H4 (cell line): ENCODE measurements at regions not wholly inside any gene's neighbourhood (a gene's known extent, or its start where the extent isn't known, plus 50 kb on each side); places are given as distances from the start of the nearest gene placed in this dataset.
"Not testable (repeated sequence)": the region's sequence is repeated elsewhere in the genome, so short reads cannot be mapped to it uniquely, and the experiment has no call there.

Source experiments
- DNase-seq: peaks from one replicate; pipeline ENCODE4 v3.0.0-alpha.2; 2015; ENCODE audit warnings: low spot score

DNA sequence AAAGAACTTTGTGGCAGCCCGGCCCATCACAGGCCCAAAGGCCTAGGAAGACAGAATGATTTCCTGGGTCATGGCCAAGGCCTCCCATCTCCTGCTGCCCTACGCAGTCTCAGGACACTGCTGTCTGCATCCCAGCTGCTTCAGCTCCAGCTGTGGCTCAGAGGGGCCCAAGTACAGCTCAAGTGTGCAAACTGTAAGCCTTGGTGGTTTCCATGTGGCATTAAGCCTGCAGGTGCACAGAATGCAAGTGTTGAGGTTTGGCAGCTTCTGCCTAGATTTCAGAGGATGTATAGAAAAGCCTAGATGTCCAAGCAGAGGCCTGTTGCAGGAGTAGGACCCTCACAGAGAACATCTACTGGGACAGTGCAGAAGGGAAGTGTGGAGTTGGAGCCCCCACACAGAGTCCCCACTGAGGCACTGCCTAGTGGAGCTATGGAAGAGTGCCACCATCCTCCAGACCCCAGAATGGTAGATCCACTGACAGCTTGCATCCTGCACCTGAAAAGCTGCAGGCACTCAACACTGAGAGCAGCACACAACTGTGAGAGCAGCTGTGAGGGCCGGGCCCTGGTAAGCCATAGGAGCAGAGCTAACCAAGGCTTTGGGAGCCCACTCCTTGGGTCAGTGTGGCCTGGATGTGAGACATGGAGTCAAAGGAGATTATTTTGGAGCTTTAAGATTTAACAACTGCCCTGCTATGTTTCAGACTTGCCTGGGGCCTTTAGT lies 208.2 kb upstream of the CMC1 start:
- DNase-seq = no peak

DNA sequence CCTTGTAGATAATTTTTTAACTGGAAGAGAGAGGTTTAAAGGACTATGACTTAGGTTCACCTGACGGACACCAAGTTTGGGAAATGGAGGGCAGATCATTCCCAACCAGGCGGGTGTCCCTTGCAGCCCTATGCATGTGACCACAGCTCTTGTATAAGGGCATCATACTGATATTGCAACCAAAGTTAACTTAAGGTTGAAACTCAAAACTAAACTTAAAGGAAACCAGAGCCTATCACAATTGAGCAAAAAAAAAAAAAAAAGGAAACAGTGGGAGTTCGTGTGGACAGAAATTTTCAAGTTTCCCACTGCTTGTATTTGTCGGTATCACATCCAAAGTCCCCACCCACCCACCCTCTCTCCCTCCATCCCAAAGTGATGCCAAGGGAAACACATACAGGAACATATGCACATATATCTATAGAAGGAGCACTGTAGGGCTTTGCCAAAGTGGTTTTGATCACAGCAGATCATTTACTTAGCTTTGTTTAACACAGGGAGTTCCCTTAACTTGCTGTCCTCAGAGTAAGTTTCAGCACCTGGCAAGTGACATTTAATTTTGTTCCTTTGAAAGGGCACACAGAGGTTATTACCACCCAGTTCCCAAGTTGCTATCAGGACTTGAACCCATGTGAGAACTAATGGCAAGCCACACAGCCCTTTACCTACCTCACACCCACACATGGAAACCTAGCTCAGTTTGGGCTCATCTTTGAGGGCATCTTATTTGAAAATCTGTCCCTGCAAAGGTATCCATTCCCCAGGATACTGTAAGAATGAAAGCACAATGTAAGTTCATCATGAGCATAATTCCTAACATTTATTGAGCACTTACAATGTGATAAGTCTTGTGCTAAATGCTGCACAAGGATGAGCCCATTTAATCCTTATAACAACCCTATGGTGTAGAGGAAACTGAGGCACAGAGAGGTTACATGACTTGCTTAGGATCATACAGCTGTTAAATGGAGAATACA lies 204.5 kb upstream of the CMC1 start:
- no peak for DNase-seq

- DNase-seq = no peak
Measured at GRCh38 chr3:28039234-28039633, 202.2 kb upstream of the CMC1 start.

DNA sequence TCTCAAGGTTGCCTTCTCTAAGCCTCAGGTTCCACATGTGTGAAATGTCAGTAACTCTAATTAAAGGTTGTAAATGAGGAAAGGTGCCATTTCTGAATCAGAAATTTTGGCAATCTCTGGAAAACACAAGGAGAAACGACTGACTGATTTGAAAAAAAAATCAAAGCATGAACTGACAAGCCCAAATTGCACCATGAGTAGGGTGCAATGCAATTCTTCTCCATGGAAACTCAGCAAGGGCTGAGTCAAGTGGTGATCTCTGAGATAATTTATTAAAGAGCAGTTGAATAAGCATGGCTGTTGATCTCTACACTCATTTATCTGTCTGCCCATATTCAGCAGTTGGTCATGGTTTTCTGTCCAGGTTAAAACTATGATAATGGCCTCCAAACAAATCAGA lies 201.6 kb upstream of the CMC1 start:
- no peak for DNase-seq

DNA sequence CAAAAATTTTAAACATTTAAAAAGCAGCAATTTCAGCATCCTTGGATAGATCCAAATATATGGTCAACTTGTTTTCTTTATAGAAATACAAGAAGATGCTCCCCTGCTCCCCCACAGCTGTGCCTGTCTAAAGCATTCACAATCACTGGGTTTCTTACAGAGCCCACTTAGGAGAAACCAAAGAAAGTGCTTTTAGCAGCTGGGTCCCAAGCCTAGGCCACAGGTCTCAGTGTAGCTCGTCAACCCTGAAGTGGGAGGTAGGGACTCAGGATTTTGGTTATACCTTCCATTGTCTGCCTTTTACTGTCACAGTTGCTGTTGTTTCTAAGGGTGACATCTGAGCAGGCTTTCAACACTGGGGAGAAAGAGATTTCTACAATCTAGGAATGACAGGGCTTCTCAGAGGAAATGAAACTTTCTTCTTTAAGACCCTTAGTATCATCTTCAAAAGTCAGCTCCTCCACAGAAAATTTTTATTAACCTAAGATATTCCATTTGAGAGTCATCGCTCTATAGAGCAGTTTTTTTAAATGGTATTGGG lies 199.3 kb upstream of the CMC1 start:
- DNase-seq = no peak

DNA sequence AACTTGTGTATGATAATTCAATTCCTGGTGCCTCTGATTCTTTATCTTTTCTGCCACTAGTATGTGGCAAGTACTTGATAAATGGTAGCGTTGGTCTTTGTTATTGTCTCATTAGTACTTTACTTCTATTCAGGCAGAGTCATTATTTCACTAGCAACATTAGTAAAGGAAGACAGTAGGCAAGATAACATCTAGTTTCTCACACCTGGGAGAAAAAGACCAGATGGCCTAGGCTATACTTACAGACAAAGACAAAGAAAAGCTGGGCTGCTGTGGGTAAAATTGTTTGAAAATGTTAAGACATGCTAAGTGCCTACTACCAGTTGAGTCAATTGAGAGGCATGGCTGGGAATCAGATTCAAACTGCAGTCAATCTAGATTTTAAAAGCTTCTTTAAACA lies 198.7 kb upstream of the CMC1 start:
- no peak for DNase-seq

GRCh38 chr3:28050120-28050519 lies 191.3 kb upstream of the CMC1 start:
- DNase-seq = no peak

DNA sequence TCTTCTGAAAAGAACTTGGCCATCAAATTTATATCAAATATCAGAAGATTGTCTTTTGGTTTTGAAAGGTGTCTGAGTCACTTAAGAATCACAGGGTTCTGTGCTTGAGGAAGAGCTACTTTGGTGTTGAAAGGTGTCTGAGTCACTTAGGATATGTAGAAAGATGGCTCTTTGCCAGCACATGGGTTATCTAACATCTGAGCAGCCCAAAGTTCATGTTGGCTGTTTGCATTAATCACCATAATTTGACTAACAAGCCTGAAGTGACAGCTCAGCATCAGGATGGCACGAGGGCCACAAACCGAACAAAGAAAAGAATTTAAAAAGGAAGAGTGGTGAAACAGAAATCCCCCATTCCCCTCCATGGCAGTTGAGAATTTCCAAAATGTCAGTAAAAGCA lies 190.5 kb upstream of the CMC1 start:
- DNase-seq = peak; percentile 3

DNA sequence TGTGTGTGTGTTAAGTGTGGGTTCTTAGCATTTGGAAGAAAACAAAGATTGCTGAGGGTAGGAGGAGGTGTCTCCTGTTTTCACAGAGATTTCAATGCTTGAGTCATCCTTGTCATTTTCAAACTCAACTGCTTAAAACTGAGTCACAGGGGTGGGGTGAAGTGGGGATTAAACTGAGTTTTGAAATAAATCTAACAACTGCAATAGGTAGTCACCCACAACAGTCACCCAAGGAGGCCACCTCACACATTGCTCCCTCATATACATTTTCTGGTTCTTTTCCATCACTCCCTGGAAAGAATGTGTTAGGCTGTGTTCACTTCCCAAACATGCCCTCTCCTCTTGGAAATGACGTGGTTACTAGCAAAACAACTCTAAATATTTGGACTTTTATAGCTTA lies 187.7 kb upstream of the CMC1 start:
- peak; percentile 4 for DNase-seq

GRCh38 chr3:28056806-28057205 lies 184.6 kb upstream of the CMC1 start:
- DNase-seq = no peak

DNA sequence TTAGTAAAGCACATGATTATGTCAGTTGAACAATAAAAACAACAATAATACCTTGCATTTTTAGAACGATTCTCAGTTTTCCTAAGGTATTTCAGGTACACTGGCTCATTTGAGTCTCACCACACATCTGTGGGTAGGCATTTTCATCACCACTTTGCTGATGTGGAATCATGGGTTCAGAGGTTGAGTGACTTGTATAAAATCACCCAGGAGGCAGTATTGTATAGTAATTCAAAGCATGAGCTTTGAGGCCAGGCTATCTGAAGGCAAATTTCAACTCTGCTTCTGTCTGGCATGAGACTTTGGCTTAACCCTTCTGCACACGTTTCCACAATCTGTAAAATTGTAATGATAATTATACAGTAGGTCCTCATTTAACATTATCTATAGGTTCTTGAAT lies 183.9 kb upstream of the CMC1 start:
- DNase-seq = no peak

DNA sequence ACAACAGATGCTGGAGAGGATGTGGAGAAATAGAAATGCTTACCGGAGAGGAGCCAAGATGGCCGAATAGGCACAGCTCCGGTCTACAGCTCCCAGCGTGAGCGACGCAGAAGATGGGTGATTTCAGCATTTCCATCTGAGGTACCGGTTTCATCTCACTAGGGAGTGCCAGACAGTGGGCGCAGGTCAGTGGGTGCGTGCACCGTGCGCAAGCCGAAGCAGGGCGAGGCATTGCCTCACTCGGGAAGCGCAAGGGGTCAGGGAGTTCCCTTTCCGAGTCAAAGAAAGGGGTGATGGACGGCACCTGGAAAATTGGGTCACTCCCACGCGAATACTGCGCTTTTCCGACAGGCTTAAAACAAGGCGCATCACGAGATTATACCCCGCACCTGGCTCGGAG lies 182.2 kb upstream of the CMC1 start:
- not testable (repeated sequence) for DNase-seq

DNA sequence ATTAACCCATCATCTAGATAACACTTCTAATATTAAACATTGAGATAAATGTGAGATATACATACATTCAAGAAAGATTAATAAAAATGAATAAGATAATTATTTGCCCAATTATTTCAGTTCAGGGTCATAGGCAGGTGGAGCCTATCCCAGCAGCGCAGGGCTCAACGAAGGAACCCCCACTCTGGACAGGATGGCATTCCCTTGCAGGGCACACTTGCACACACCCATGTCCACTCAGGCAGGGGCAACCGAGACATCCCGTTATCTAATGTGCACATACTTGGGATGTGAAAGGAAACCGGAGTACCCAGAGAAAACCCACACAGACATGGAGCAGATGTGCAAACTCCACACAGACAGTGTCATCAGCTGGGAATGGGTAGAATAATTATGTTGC lies 175.4 kb upstream of the CMC1 start:
- no peak for DNase-seq

DNA sequence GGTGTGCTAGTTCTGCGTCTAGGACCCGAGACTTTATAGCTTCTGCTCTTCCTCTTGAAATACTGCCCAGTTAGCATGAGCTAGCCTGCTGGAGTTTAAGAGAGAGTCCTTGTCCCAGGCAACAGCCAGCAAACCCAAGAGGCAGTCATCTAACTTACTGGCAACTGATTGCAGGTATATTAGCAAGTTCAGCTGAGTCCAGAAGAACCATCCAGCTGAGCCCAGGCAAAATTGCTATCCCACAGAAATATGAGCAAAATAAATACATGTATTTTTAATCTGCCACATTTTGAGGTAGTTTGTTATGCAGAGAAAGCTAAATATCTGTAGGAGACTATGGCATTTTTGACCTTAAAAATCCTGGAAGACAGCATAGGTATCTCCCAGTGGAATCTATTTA lies 174.4 kb upstream of the CMC1 start:
- no peak for DNase-seq

DNA sequence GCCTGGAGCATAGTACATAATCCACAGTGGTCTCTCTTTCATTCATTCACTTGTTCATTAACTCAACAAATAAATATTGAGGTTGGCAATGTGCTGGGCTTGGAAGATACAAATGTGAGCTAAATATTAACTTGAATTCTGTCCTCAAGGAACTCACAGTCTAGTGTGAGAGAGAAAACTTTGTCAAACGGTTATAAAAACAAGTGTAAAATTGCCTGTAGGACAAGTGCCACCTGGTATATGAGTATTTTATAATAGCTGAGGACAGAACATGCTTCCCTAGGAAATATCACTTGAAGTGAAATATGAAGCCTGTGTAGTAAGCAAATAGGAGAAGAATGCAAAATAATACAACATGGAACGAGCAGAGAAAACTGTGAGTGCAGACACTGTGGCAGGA lies 173.1 kb upstream of the CMC1 start:
- no peak for DNase-seq

- DNase-seq = no peak
Measured at GRCh38 chr3:28069438-28069837, 172.0 kb upstream of the CMC1 start.

GRCh38 chr3:28076246-28076645 lies 165.2 kb upstream of the CMC1 start:
- no peak for DNase-seq

- DNase-seq = peak; percentile 9
Measured at GRCh38 chr3:28077572-28077971, 163.8 kb upstream of the CMC1 start.

GRCh38 chr3:28078536-28078935 lies 162.9 kb upstream of the CMC1 start:
- DNase-seq = no peak

DNA sequence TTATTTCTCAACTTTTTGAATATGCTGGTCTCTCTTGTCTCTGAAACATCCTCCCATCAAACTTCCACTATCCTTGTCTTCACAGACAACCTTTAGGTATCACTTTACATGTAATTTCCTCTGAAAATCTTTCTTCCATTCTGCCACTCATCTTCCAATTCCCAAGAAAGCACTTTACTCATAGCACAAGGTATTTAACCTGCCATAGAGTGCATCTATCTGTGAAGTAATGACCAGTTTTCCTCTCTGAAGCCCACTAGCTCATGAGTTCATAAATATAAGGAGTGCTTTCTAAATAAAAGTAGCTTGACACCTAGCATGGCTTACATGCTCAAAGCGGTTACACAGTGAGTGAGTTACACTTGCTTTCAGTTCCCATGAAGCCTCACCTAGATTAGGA lies 160.7 kb upstream of the CMC1 start:
- no peak for DNase-seq

GRCh38 chr3:28081533-28081947 lies 159.9 kb upstream of the CMC1 start:
- DNase-seq = no peak

DNA sequence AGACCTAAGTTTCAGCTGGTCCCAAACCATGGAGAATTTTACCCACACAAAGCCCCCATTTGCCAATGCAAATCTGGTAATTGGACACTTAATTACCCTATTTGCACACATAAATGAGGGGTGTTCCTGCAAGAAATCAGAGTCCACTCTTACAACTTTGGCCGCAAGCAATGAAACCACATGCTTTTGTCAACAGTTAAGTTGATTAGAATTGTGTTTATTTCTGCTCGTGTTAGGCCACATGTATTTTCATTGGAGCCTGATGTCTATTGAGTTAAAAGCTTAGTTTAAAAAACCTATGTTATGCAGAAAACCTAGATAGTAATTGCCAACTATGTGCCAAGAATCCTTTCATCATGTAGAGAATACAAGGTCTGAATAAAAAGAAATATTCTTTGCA lies 153.8 kb upstream of the CMC1 start:
- DNase-seq = no peak
